ENCODE measurements at regions not wholly inside any gene's neighbourhood (a gene's known extent, or its start where the extent isn't known, plus 50 kb on each side); places are given as distances from the start of the nearest gene placed in this dataset.

DNA sequence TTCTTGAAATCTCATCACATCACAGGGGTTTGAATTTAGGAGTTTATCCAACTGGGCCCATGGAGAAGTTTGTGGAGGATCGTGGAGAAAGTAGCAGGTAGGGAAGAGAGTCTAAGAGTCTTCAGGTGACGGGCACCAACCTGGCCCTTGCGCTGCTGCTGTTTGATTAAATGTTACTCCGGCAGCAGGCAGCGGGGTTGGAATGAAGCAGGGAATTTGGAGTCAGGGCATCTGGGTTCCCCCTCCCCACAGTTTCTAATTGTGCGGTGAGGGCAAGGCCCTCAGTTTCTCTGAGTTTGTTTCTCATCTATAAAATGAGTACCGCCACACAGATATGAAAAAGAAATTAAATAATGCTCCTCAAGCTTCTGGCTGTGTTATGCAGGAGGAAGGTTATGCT, 182.9 kb upstream of the RGMA start:
- TF ChIP-seq NR3C1 (CRISPR knock-in tag; conservative IDR thresholded peaks at IDR 0.05; ENCODE audit: low read depth) = no peak
- TF ChIP-seq, protein P1, sequence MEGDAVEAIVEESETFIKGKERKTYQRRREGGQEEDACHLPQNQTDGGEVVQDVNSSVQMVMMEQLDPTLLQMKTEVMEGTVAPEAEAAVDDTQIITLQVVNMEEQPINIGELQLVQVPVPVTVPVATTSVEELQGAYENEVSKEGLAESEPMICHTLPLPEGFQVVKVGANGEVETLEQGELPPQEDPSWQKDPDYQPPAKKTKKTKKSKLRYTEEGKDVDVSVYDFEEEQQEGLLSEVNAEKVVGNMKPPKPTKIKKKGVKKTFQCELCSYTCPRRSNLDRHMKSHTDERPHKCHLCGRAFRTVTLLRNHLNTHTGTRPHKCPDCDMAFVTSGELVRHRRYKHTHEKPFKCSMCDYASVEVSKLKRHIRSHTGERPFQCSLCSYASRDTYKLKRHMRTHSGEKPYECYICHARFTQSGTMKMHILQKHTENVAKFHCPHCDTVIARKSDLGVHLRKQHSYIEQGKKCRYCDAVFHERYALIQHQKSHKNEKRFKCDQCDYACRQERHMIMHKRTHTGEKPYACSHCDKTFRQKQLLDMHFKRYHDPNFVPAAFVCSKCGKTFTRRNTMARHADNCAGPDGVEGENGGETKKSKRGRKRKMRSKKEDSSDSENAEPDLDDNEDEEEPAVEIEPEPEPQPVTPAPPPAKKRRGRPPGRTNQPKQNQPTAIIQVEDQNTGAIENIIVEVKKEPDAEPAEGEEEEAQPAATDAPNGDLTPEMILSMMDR (IDR thresholded peaks at IDR 0.05) = no peak
- TF ChIP-seq ZNF416 (CRISPR knock-in tag; IDR thresholded peaks at IDR 0.05) = no peak
- TF ChIP-seq, protein P2, sequence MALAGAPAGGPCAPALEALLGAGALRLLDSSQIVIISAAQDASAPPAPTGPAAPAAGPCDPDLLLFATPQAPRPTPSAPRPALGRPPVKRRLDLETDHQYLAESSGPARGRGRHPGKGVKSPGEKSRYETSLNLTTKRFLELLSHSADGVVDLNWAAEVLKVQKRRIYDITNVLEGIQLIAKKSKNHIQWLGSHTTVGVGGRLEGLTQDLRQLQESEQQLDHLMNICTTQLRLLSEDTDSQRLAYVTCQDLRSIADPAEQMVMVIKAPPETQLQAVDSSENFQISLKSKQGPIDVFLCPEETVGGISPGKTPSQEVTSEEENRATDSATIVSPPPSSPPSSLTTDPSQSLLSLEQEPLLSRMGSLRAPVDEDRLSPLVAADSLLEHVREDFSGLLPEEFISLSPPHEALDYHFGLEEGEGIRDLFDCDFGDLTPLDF (CRISPR knock-in tag; IDR thresholded peaks at IDR 0.05) = no peak
- TF ChIP-seq ATF1 (CRISPR knock-in tag; IDR thresholded peaks at IDR 0.05) = no peak
